Ovary (tissue), 3 donors: ENCODE measurements at regions not wholly inside any gene's neighbourhood (a gene's known extent, or its start where the extent isn't known, plus 50 kb on each side); places are given as distances from the start of the nearest gene placed in this dataset.

Experiments
- POLR2A ChIP-seq: fragments of 450-650 bp; IDR thresholded peaks from one replicate; pipeline ENCODE4 v1.6.1; 2017; ENCODE audit warnings: antibody characterized with exemption, mild to moderate bottlenecking, moderate library complexity
- TF ChIP-seq, protein P1 (sequence below), 3 donors: fragments of 450-650 bp in 2 of 3; fragments of 200-600 bp in 1 of 3; IDR thresholded peaks; one replicate each; pipeline versions ENCODE4 v1.5.1 to v1.8.0; 2016 to 2022; ENCODE audit warnings: antibody characterized with exemption in 3 of 3, mild to moderate bottlenecking in 1 of 3
- donor health status: DM: no; HTN: no; CAD: no.

DNA sequence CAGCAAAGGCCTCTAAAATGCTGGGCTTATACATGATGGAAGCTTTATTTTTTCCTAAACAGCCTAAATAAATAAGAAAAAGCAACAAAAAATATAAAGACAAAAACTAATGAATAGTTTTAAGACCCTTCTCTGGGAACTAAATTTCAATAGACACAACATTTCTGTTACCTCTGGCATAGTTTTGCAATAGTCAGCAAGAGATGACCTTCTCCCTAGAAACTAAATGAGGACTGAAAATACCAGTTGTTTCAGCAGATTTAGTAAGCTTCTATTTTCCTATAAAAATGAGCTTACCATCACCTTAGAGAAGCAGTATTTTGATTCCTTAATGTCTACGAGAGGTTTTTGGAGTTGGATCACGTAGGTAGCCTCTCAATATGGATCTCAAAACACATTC is 471.4 kb upstream of the NRP1 start:
- TF ChIP-seq, protein P1, sequence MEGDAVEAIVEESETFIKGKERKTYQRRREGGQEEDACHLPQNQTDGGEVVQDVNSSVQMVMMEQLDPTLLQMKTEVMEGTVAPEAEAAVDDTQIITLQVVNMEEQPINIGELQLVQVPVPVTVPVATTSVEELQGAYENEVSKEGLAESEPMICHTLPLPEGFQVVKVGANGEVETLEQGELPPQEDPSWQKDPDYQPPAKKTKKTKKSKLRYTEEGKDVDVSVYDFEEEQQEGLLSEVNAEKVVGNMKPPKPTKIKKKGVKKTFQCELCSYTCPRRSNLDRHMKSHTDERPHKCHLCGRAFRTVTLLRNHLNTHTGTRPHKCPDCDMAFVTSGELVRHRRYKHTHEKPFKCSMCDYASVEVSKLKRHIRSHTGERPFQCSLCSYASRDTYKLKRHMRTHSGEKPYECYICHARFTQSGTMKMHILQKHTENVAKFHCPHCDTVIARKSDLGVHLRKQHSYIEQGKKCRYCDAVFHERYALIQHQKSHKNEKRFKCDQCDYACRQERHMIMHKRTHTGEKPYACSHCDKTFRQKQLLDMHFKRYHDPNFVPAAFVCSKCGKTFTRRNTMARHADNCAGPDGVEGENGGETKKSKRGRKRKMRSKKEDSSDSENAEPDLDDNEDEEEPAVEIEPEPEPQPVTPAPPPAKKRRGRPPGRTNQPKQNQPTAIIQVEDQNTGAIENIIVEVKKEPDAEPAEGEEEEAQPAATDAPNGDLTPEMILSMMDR (IDR thresholded peaks at IDR 0.05): no peak
- no peak for TF ChIP-seq POLR2A
